ENCODE measurements at regions not wholly inside any gene's neighbourhood (a gene's known extent, or its start where the extent isn't known, plus 50 kb on each side); places are given as distances from the start of the nearest gene placed in this dataset.

- no peak for DNase-seq (ENCODE audit: insufficient read length)
- TF ChIP-seq TAF1 (IDR thresholded peaks at IDR 0.05; ENCODE audit: borderline replicate concordance, low read depth, low read length) (no peak), POLR2A (IDR thresholded peaks at IDR 0.05; ENCODE audit: low read depth, low read length) (no peak), POLR2AphosphoS5 (IDR thresholded peaks at IDR 0.05; ENCODE audit: low read depth, low read length) (no peak)
- FAIRE-seq = peak; percentile 36
These were observed 69.1 kb upstream of the NR4A3 start for GRCh38 chr9:99752417-99753109.

- no peak for FAIRE-seq
- TF ChIP-seq TAF1 (IDR thresholded peaks at IDR 0.05; ENCODE audit: borderline replicate concordance, low read depth, low read length) (no peak), POLR2A (IDR thresholded peaks at IDR 0.05; ENCODE audit: low read depth, low read length) (no peak), POLR2AphosphoS5 (IDR thresholded peaks at IDR 0.05; ENCODE audit: low read depth, low read length) (no peak)
- no peak for DNase-seq (ENCODE audit: insufficient read length)
These were observed 68.2 kb upstream of the NR4A3 start for GRCh38 chr9:99753436-99753835.

GRCh38 chr9:99760421-99760820 is 61.3 kb upstream of the NR4A3 start:
- TF ChIP-seq TAF1 (IDR thresholded peaks at IDR 0.05; ENCODE audit: borderline replicate concordance, low read depth, low read length) (no peak), POLR2AphosphoS5 (IDR thresholded peaks at IDR 0.05; ENCODE audit: low read depth, low read length) (no peak), POLR2A (IDR thresholded peaks at IDR 0.05; ENCODE audit: low read depth, low read length) (no peak)
- DNase-seq (ENCODE audit: insufficient read length) (no peak), FAIRE-seq (no peak)

GRCh38 chr9:99762470-99762869 is 59.2 kb upstream of the NR4A3 start:
- no peak for TF ChIP-seq POLR2AphosphoS5 (IDR thresholded peaks at IDR 0.05; ENCODE audit: low read depth, low read length)
- no peak for TF ChIP-seq TAF1 (IDR thresholded peaks at IDR 0.05; ENCODE audit: borderline replicate concordance, low read depth, low read length)
- no peak for TF ChIP-seq POLR2A (IDR thresholded peaks at IDR 0.05; ENCODE audit: low read depth, low read length)
- FAIRE-seq (peak; percentile 93), DNase-seq (ENCODE audit: insufficient read length) (no peak)
